ENCODE measurements at regions not wholly inside any gene's neighbourhood (a gene's known extent, or its start where the extent isn't known, plus 50 kb on each side); places are given as distances from the start of the nearest gene placed in this dataset.

DNA sequence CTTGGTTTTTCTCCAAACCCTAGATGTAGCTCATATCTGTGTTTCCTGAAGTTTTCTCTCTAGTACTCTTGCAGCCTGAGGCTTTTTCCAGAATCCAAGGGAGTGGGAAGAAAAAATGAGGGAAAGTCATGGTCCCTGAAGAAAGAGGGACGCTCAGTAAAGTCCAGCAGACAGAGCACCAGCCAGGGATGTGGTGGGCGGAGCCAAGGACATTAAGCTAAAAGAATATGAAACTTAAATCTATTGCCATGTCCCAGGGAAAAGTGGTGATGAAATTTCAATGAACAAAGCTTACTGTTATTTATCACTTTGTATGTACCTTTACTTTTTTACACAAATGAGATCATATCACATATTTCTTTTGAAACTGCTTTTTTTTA, 430.2 kb downstream of the USP25 start:
- Mint-ChIP-seq H3K27me3 (ENCODE audit: insufficient read depth, unreplicated experiment) (no peaks in the 10 kb centered on the region), H3K36me3 (ENCODE audit: insufficient read depth, unreplicated experiment) (no peaks in the 10 kb centered on the region), H3K9me3 (ENCODE audit: unreplicated experiment) (no peaks in the 10 kb centered on the region), H3K4me1 (ENCODE audit: low read depth, unreplicated experiment) (no peaks in the 10 kb centered on the region), H3K27ac (ENCODE audit: unreplicated experiment) (no peak overlapping the region), H3K4me3 (ENCODE audit: unreplicated experiment) (no peak overlapping the region)
- no TSS peak for BruUV-seq (replicated peaks)
- intact Hi-C loops (cut with micrococcal nuclease; ENCODE audit: unreplicated experiment) = no loop called here
- no peaks in the 10 kb centered on the region for H3K27me3 ChIP-seq (replicated peaks; ENCODE audit: control insufficient read depth, insufficient read depth, low read length)
- TF ChIP-seq CTCF (IDR thresholded peaks at IDR 0.05; ENCODE audit: insufficient read depth in 1 of 2, low read depth in 1 of 2, low read length in 1 of 2, severe bottlenecking in 1 of 2, unreplicated experiment in 1 of 2) = no peak
- H3K9me3 ChIP-seq = no peaks in the 10 kb centered on the region
- no peaks in the 10 kb centered on the region for H3K4me1 ChIP-seq
- H3K36me3 ChIP-seq (ENCODE audit: control insufficient read depth, insufficient read depth, low read length) = no peaks in the 10 kb centered on the region
- DNase-seq = no peak
- CTCF ChIA-PET = no interaction called here
- POLR2A ChIA-PET = no interaction called here
- H3K4me3 ChIP-seq (ENCODE audit: low read depth, low read length) = no peak overlapping the region

DNA sequence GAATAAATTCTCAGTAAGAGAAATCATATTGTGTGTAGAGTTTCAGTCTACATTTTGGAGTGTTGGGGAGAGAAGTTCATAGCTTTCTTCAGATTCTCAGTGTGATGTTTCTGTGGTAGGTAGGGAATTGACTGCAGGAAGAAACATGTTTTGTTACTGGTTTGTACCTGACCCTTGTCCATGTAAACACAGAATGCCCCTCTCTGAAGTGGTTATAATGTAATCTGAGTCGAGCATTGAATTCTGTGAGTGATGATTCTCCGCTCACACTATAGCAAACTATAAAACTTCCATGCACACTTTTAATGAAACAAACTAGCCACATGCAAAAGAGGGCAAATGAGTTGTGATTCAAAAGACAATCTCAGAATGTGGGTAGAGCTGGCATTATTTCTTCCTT, 433.2 kb downstream of the USP25 start:
- Histone ChIP-seq H3K9me3 (no peaks in the 10 kb centered on the region), H3K4me3 (ENCODE audit: low read depth, low read length) (no peak overlapping the region), H3K27me3 (replicated peaks; ENCODE audit: control insufficient read depth, insufficient read depth, low read length) (no peaks in the 10 kb centered on the region), H3K4me1 (no peaks in the 10 kb centered on the region), H3K36me3 (ENCODE audit: control insufficient read depth, insufficient read depth, low read length) (no peaks in the 10 kb centered on the region)
- no peaks in the 10 kb centered on the region for H3K36me3 Mint-ChIP-seq (ENCODE audit: insufficient read depth, unreplicated experiment)
- intact Hi-C loops (cut with micrococcal nuclease; ENCODE audit: unreplicated experiment) = no loop called here
- H3K4me3 Mint-ChIP-seq (ENCODE audit: unreplicated experiment) = no peak overlapping the region
- H3K9me3 Mint-ChIP-seq (ENCODE audit: unreplicated experiment) = no peaks in the 10 kb centered on the region
- DNase-seq = no peak
- H3K4me1 Mint-ChIP-seq (ENCODE audit: low read depth, unreplicated experiment) = no peaks in the 10 kb centered on the region
- no peak for TF ChIP-seq CTCF (IDR thresholded peaks at IDR 0.05; ENCODE audit: insufficient read depth in 1 of 2, low read depth in 1 of 2, low read length in 1 of 2, severe bottlenecking in 1 of 2, unreplicated experiment in 1 of 2)
- H3K27ac Mint-ChIP-seq (ENCODE audit: unreplicated experiment) = no peak overlapping the region
- CTCF ChIA-PET = no interaction called here
- BruUV-seq (replicated peaks) = no TSS peak
- no peaks in the 10 kb centered on the region for H3K27me3 Mint-ChIP-seq (ENCODE audit: insufficient read depth, unreplicated experiment)
- POLR2A ChIA-PET = no interaction called here

GRCh38 chr21:16169102-16169511, 439.3 kb downstream of the USP25 start:
- CTCF ChIA-PET = no interaction called here
- no peak for DNase-seq
- Mint-ChIP-seq H3K27ac (ENCODE audit: unreplicated experiment) (no peak overlapping the region), H3K36me3 (ENCODE audit: insufficient read depth, unreplicated experiment) (no peaks in the 10 kb centered on the region), H3K4me3 (ENCODE audit: unreplicated experiment) (no peak overlapping the region), H3K9me3 (ENCODE audit: unreplicated experiment) (no peaks in the 10 kb centered on the region), H3K27me3 (ENCODE audit: insufficient read depth, unreplicated experiment) (no peaks in the 10 kb centered on the region), H3K4me1 (ENCODE audit: low read depth, unreplicated experiment) (no peaks in the 10 kb centered on the region)
- BruUV-seq (replicated peaks) = no TSS peak
- no peaks in the 10 kb centered on the region for H3K36me3 ChIP-seq (ENCODE audit: control insufficient read depth, insufficient read depth, low read length)
- POLR2A ChIA-PET = no interaction called here
- H3K4me1 ChIP-seq = no peaks in the 10 kb centered on the region
- no peak overlapping the region for H3K4me3 ChIP-seq (ENCODE audit: low read depth, low read length)
- intact Hi-C loops (cut with micrococcal nuclease; ENCODE audit: unreplicated experiment) = no loop called here
- TF ChIP-seq CTCF (IDR thresholded peaks at IDR 0.05; ENCODE audit: insufficient read depth in 1 of 2, low read depth in 1 of 2, low read length in 1 of 2, severe bottlenecking in 1 of 2, unreplicated experiment in 1 of 2) = no peak
- no peaks in the 10 kb centered on the region for H3K27me3 ChIP-seq (replicated peaks; ENCODE audit: control insufficient read depth, insufficient read depth, low read length)
- no peaks in the 10 kb centered on the region for H3K9me3 ChIP-seq
